Neuron (in vitro differentiated cells): ENCODE measurements at regions not wholly inside any gene's neighbourhood (a gene's known extent, or its start where the extent isn't known, plus 50 kb on each side); places are given as distances from the start of the nearest gene placed in this dataset.

Experiments
- H2AFZ ChIP-seq: one replicate; pipeline ENCODE4 v1.6.1; 2013; ENCODE audit warnings: low read depth, mild to moderate bottlenecking, inconsistent platforms, low read length, moderate library complexity
- H3K27me3 ChIP-seq: one replicate; pipeline ENCODE4 v1.6.1; 2013; ENCODE audit warnings: low read length; ENCODE audit not compliant: insufficient read depth
- H3K36me3 ChIP-seq: one replicate; pipeline ENCODE4 v1.6.1; 2013; ENCODE audit warnings: low read length; ENCODE audit not compliant: insufficient read depth
- H3K4me1 ChIP-seq: one replicate; pipeline ENCODE4 v1.6.1; 2013; ENCODE audit warnings: low read length; ENCODE audit not compliant: insufficient read depth
- H3K4me3 ChIP-seq: 2 replicates; pipeline ENCODE4 v1.5.1; 2013; ENCODE audit warnings: mild to moderate bottlenecking, low read length, moderate library complexity
- H3K9me3 ChIP-seq: one replicate; pipeline ENCODE4 v1.6.1; 2013; ENCODE audit warnings: low read length

GRCh38 chr16:73337373-73338296 is 289.7 kb upstream of the ZFHX3 start:
- Histone ChIP-seq H3K27me3 (no peaks in the 10 kb centered on the region), H3K9me3 (no peaks in the 10 kb centered on the region), H2AFZ (no peak overlapping the region), H3K4me1 (peaks cover 8% of the 10 kb centered on the region), H3K4me3 (no peak overlapping the region), H3K36me3 (no peaks in the 10 kb centered on the region)

GRCh38 chr16:73329358-73330286 is 281.7 kb upstream of the ZFHX3 start:
- Histone ChIP-seq H3K4me1 (peaks cover 30% of the 10 kb centered on the region), H3K27me3 (no peaks in the 10 kb centered on the region)

DNA sequence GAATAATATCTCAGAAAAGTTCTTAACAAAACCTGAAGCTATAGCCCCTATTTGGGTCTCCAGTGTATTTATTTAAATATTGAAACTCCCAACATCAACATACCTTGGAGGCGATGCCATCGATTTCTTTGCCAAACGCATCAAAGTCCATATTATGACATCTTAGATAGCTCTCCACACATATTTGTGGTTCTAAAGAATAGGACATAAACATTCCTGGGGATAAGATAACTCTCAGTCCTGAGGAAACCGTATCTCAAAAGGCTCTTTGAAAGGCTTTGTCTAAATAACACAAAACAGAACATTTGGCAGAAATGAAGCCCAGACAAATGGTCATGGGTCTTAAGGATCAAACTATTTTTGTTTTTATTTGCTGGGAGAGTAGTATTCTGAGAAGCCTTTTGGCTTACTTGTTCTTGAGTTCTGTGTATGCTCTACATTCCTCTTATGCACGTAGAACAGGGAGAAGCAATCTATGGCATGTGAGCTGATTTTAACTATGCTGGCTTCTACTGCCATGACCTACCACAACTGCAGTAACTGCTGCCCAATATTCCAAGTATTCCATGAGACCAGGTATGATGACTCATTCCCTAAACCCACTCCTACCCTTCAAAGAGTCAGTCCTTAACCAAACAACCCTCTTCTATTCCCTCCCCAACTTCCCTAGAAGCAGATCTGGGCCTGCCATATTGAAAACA is 279.0 kb upstream of the ZFHX3 start:
- Histone ChIP-seq H3K4me1 (peaks cover 36% of the 10 kb centered on the region), H3K36me3 (no peaks in the 10 kb centered on the region), H2AFZ (no peak overlapping the region), H3K4me3 (no peak overlapping the region), H3K9me3 (no peaks in the 10 kb centered on the region), H3K27me3 (no peaks in the 10 kb centered on the region)

More at GRCh38 chr16:73329358-73330286, 281.7 kb upstream of the ZFHX3 start:
- Histone ChIP-seq H3K36me3 (no peaks in the 10 kb centered on the region), H3K9me3 (no peaks in the 10 kb centered on the region), H2AFZ (no peak overlapping the region), H3K4me3 (no peak overlapping the region)

DNA sequence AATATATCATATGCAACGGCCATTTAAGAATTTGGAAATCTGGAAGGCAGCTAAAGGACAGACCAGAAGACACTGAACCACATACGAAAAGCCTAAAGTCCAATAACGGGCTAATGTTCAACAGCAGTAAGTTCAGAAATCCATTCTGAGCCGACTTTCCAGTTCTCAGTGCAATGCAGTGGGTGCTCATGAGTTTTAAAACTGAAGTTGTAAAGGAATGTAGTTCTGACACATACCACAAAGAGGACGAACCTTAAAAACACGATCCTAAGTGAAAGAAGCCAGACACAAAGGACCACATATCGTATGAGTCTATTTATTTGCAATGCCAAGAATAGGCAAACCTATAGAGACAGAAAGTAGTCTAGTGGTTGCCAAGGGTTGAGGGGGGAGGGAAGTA is 278.3 kb upstream of the ZFHX3 start:
- no peaks in the 10 kb centered on the region for H3K27me3 ChIP-seq
- H2AFZ ChIP-seq = no peak overlapping the region
- peaks cover 37% of the 10 kb centered on the region for H3K4me1 ChIP-seq
- no peaks in the 10 kb centered on the region for H3K9me3 ChIP-seq
- H3K36me3 ChIP-seq = no peaks in the 10 kb centered on the region
- H3K4me3 ChIP-seq = no peak overlapping the region

DNA sequence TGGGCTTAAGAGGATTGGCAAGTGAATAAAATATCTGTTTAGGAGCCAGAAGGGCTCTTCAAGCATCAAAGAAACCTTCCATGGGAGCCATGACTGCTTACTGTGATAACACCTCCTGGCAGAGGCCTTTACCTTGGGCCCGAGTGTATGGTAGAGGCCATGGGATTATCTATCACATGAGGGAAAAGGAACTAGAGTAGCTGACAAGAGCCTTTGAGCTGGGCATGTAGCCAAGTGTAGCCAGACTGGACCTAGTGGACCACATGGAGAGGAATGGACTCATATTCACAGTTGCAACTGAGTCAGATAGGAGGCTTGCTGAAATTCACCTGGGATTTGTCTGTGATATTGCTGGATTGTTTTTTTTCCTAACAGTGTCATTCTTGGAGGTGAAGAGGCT is 276.0 kb upstream of the ZFHX3 start:
- Histone ChIP-seq H3K4me3 (no peak overlapping the region), H3K4me1 (peaks cover 40% of the 10 kb centered on the region), H3K9me3 (no peaks in the 10 kb centered on the region), H3K27me3 (no peaks in the 10 kb centered on the region), H3K36me3 (no peaks in the 10 kb centered on the region), H2AFZ (no peak overlapping the region)

DNA sequence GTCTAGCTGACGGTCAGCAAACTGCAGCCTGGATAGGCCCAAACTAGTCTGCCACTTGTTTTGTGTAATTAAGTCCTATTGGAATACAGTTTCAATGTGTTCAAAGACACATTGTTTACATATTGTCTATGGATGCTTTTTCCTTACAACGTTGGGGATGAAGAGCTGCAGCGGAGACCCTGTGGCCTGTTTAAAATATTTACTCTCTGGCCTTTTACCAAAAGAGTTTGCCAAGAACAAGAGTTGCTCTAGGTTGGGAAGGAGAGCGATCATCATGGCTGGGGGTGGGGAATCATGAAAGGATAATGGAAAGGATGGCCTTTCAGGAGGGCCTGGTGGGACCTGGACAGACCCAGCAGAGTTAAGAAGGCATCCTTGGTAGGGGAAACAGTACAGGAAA is 274.9 kb upstream of the ZFHX3 start:
- peaks cover 41% of the 10 kb centered on the region for H3K4me1 ChIP-seq
- no peaks in the 10 kb centered on the region for H3K27me3 ChIP-seq
- no peaks in the 10 kb centered on the region for H3K36me3 ChIP-seq
- H3K9me3 ChIP-seq = no peaks in the 10 kb centered on the region
- H2AFZ ChIP-seq = no peak overlapping the region
- H3K4me3 ChIP-seq = no peak overlapping the region

DNA sequence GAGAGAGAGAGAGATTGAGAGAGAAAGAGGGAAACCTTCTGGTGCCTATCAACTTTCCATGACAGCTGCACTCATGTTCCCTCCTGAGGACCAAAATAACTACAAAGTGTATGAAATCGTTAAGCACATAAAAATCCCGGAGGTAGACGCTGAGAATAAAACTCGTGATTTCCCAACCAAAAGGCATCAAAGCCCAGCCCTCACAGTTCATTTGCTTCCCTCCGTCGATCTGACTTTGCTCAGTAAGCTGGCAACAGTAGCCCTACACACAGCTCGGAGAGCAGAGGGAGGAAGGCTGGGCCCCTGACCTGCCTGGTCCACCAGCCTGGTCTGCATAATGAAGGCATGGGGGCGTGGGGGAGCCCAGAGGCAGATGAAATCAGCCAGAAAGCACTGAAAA is 273.9 kb upstream of the ZFHX3 start:
- H3K36me3 ChIP-seq = no peaks in the 10 kb centered on the region
- no peaks in the 10 kb centered on the region for H3K9me3 ChIP-seq
- H3K4me1 ChIP-seq = peaks cover 45% of the 10 kb centered on the region
- no peaks in the 10 kb centered on the region for H3K27me3 ChIP-seq
- no peak overlapping the region for H2AFZ ChIP-seq
- H3K4me3 ChIP-seq = no peak overlapping the region

DNA sequence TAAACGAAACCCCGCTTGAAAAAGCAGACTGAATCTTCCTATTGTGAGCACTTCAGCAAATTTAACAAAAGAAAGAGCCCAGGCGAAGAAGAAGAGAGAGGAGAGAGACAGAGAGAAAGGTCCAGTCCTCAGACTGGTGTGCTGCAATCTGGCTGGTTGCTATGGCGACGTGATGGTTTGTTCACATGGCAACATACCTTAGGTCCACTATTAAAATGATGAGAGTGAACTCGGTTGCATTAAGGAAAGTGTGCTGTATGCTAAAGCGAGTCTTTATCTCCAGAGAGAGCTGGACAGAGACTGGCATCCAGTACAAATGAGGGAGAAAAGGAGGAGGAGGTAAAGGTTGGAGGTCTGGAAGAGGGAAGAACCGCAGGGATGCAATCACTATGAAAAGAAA is 271.8 kb upstream of the ZFHX3 start:
- Histone ChIP-seq H3K9me3 (no peaks in the 10 kb centered on the region), H3K4me3 (no peak overlapping the region), H3K4me1 (peaks cover 50% of the 10 kb centered on the region), H3K27me3 (no peaks in the 10 kb centered on the region), H2AFZ (no peak overlapping the region), H3K36me3 (no peaks in the 10 kb centered on the region)

- Histone ChIP-seq H2AFZ (no peak overlapping the region), H3K4me1 (peaks cover 50% of the 10 kb centered on the region), H3K9me3 (no peaks in the 10 kb centered on the region), H3K4me3 (no peak overlapping the region), H3K36me3 (no peaks in the 10 kb centered on the region), H3K27me3 (no peaks in the 10 kb centered on the region)
Measured at GRCh38 chr16:73319261-73319660, 271.3 kb upstream of the ZFHX3 start.

GRCh38 chr16:73317321-73317857 is 269.5 kb upstream of the ZFHX3 start:
- Histone ChIP-seq H3K36me3 (no peaks in the 10 kb centered on the region), H3K9me3 (peaks cover 3% of the 10 kb centered on the region), H3K4me1 (peaks cover 49% of the 10 kb centered on the region), H3K4me3 (no peak overlapping the region), H2AFZ (no peak overlapping the region), H3K27me3 (no peaks in the 10 kb centered on the region)

DNA sequence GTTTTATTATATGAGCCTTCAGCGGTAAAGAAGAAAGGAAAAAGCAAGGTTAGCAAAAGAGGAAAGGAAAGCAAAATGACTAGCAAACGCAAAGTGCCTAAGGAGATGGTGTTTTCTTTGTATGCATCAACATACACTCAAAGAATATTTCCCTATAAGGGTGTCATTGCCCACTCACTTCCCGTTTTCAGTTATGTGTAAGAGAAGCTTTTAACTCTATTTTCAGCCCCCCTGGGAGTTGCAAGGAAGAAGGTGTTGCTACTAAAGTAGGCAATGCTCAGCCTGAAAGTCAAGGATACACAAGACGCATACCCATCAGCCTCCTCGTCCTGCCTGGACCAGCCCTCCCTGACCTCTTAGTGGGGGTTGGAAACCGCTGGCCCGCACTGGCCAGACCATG is 267.7 kb upstream of the ZFHX3 start:
- H2AFZ ChIP-seq = no peak overlapping the region
- H3K36me3 ChIP-seq = no peaks in the 10 kb centered on the region
- peaks cover 31% of the 10 kb centered on the region for H3K4me1 ChIP-seq
- H3K4me3 ChIP-seq = no peak overlapping the region
- H3K9me3 ChIP-seq = peaks cover 3% of the 10 kb centered on the region
- no peaks in the 10 kb centered on the region for H3K27me3 ChIP-seq

DNA sequence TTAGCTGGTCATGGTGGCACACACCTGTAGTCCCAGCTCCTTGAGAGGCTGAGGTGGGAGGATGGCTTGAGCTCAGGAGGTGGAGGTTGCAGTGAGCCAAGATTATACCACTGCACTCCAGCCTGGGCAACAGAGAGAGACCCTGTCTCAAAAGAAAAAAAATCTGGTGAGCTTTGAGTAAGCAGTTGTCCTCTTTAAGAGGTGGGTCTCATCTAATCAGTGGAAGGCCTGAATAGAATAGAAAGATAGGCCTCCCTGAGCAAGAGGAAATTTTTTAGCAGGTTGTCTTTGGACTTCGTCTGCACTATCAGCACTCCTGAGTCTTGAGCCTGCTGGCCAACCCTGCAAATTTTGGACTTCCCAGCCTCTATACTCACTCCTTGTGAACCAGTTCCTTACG is 266.0 kb upstream of the ZFHX3 start:
- Histone ChIP-seq H3K9me3 (peaks cover 3% of the 10 kb centered on the region), H2AFZ (no peak overlapping the region), H3K36me3 (no peaks in the 10 kb centered on the region), H3K27me3 (no peaks in the 10 kb centered on the region), H3K4me1 (peaks cover 14% of the 10 kb centered on the region), H3K4me3 (no peak overlapping the region)
